ENCODE measurements at regions not wholly inside any gene's neighbourhood (a gene's known extent, or its start where the extent isn't known, plus 50 kb on each side); places are given as distances from the start of the nearest gene placed in this dataset.

GRCh38 chr6:137756788-137757187 is 110.3 kb upstream of the TNFAIP3 start:
- TF ChIP-seq CTCF (IDR thresholded peaks at IDR 0.05) (no peak), E2F6 (IDR thresholded peaks at IDR 0.05; ENCODE audit: borderline replicate concordance, low read depth) (no peak), RAD21 (conservative IDR thresholded peaks at IDR 0.05 in 1 of 2, IDR thresholded peaks at IDR 0.05 in 1 of 2) (no peak), RFX5 (IDR thresholded peaks at IDR 0.05) (no peak), ESRRA (IDR thresholded peaks at IDR 0.05; ENCODE audit: borderline replicate concordance, low read length) (no peak), BCL3 (IDR thresholded peaks at IDR 0.05) (no peak), POLR2A (IDR thresholded peaks at IDR 0.05; ENCODE audit: low read length) (no peak), EP300 (IDR thresholded peaks at IDR 0.05) (no peak), RCOR1 (IDR thresholded peaks at IDR 0.05; ENCODE audit: low read depth, low read length) (no peak), MAFK (IDR thresholded peaks at IDR 0.05; ENCODE audit: partially characterized antibody) (no peak), JUN (IDR thresholded peaks at IDR 0.05) (no peak), REST (IDR thresholded peaks at IDR 0.05) (no peak), CEBPB (IDR thresholded peaks at IDR 0.05) (no peak), SREBF2 (IDR thresholded peaks at IDR 0.05) (no peak)

Data from A549 (cell line).